ENCODE measurements at regions not wholly inside any gene's neighbourhood (a gene's known extent, or its start where the extent isn't known, plus 50 kb on each side); places are given as distances from the start of the nearest gene placed in this dataset.

GRCh38 chr14:80336608-80337106 lies 125.4 kb upstream of the DIO2 start:
- H3K27ac ChIP-seq: no peak overlapping the region
- H3K27me3 ChIP-seq: no peaks in the 10 kb centered on the region
- 36 to 84% (median 78%) methylated on average over 2 of the region's 2 CpGs for WGBS, 5 donors
- H3K4me3 ChIP-seq: no peak overlapping the region
- no peaks in the 10 kb centered on the region for H3K9me3 ChIP-seq
- H3K36me3 ChIP-seq: no peaks in the 10 kb centered on the region
- no peak for DNase-seq
- H3K4me1 ChIP-seq: no peaks in the 10 kb centered on the region
- intact Hi-C loops (cut with DNase I; ENCODE audit: low total_unique reads): no loop called here
- TF ChIP-seq POLR2AphosphoS5 (IDR thresholded peaks at IDR 0.05) (no peak), POLR2A (IDR thresholded peaks at IDR 0.05) (no peak), CTCF (IDR thresholded peaks at IDR 0.05) (no peak), EP300 (IDR thresholded peaks at IDR 0.05) (no peak)

GRCh38 chr14:80325688-80326087 lies 114.4 kb upstream of the DIO2 start:
- no peaks in the 10 kb centered on the region for H3K9me3 ChIP-seq
- no peaks in the 10 kb centered on the region for H3K27me3 ChIP-seq
- 12 to 28% (median 22%) methylated on average over 1 of the region's 1 CpG for WGBS, 5 donors
- no peak for DNase-seq
- H3K4me3 ChIP-seq: no peak overlapping the region
- intact Hi-C loops (cut with DNase I; ENCODE audit: low total_unique reads): no loop called here
- no peaks in the 10 kb centered on the region for H3K36me3 ChIP-seq
- no peak for TF ChIP-seq EP300 (IDR thresholded peaks at IDR 0.05)
- TF ChIP-seq POLR2A (IDR thresholded peaks at IDR 0.05): no peak
- no peak for TF ChIP-seq POLR2AphosphoS5 (IDR thresholded peaks at IDR 0.05)
- TF ChIP-seq CTCF (IDR thresholded peaks at IDR 0.05): no peak
- H3K4me1 ChIP-seq: peaks cover 0 to 22% (median 5%) of the 10 kb centered on the region in 4 donors
- no peak overlapping the region for H3K27ac ChIP-seq

- Histone ChIP-seq H3K27ac (no peak overlapping the region), H3K4me1 (peaks cover 0 to 22% (median 5%) of the 10 kb centered on the region in 4 donors), H3K36me3 (no peaks in the 10 kb centered on the region), H3K9me3 (peaks cover 0 to 2% (median 0%) of the 10 kb centered on the region in 4 donors), H3K27me3 (no peaks in the 10 kb centered on the region), H3K4me3 (no peak overlapping the region)
- intact Hi-C loops (cut with DNase I; ENCODE audit: low total_unique reads): no loop called here
- no peak for TF ChIP-seq EP300 (IDR thresholded peaks at IDR 0.05)
- TF ChIP-seq CTCF (IDR thresholded peaks at IDR 0.05): no peak
- TF ChIP-seq POLR2A (IDR thresholded peaks at IDR 0.05): no peak
- TF ChIP-seq POLR2AphosphoS5 (IDR thresholded peaks at IDR 0.05): no peak
- WGBS, 5 donors: 63 to 82% (median 67%) methylated on average over 6 of the region's 6 CpGs
- DNase-seq: no peak
Measured at GRCh38 chr14:80325112-80325511, 113.8 kb upstream of the DIO2 start.

- Histone ChIP-seq H3K27me3 (no peaks in the 10 kb centered on the region), H3K27ac (no peak overlapping the region)
- WGBS, 5 donors: 49 to 69% (median 60%) methylated on average over 3 of the region's 3 CpGs
Measured at GRCh38 chr14:80324649-80325048, 113.3 kb upstream of the DIO2 start.

More at GRCh38 chr14:80324649-80325048, 113.3 kb upstream of the DIO2 start:
- intact Hi-C loops (cut with DNase I; ENCODE audit: low total_unique reads): no loop called here
- TF ChIP-seq CTCF (IDR thresholded peaks at IDR 0.05): no peak
- TF ChIP-seq POLR2A (IDR thresholded peaks at IDR 0.05): no peak
- TF ChIP-seq EP300 (IDR thresholded peaks at IDR 0.05): no peak
- no peak for TF ChIP-seq POLR2AphosphoS5 (IDR thresholded peaks at IDR 0.05)
- H3K36me3 ChIP-seq: no peaks in the 10 kb centered on the region
- H3K4me1 ChIP-seq: peaks cover 0 to 22% (median 5%) of the 10 kb centered on the region in 4 donors
- no peak for DNase-seq
- no peak overlapping the region for H3K4me3 ChIP-seq
- peaks cover 0 to 4% (median 0%) of the 10 kb centered on the region in 4 donors for H3K9me3 ChIP-seq

All from stomach (tissue), 8 donors.